ENCODE measurements at regions not wholly inside any gene's neighbourhood (a gene's known extent, or its start where the extent isn't known, plus 50 kb on each side); places are given as distances from the start of the nearest gene placed in this dataset.

DNA sequence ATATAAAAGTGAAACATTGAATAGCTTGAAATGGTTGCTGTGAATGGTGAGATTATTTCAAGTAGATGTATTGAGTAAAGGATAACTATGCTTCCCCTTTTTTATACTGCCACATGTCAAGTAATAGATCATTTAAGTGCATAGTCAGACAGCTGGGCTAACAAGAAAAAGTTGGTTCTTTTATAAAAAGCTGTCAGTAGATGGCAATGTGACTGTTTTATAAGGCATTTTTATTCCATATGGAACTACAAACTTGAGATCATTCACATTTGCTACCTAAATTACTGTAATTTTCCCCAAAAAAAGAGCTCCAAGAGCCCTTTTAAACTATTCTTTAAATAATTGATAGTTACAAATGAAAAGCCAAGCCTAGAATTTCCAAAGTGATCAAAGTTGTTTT lies 831.0 kb downstream of the C4orf33 start:
- DNase-seq (no peak), ATAC-seq (ENCODE audit: low read depth) (no peak)
- Histone ChIP-seq H3K27me3 (replicated peaks in 1 of 4; ENCODE audit: control extremely low read depth in 1 of 4, control insufficient read depth in 3 of 4, insufficient read depth in 4 of 4, low read length in 3 of 4) (no peaks in the 10 kb centered on the region), H3K4me2 (replicated peaks; ENCODE audit: low read depth, low read length, poor library complexity, severe bottlenecking) (no peak overlapping the region), H3K36me3 (replicated peaks in 1 of 2; ENCODE audit: control extremely low read depth in 1 of 2, control insufficient read depth in 1 of 2, extremely low read depth in 1 of 2, insufficient read depth in 2 of 2, low read length in 1 of 2) (no peaks in the 10 kb centered on the region), H3K79me2 (ENCODE audit: control insufficient read depth, insufficient read depth, low read length) (no peaks in the 10 kb centered on the region), H3K9ac (ENCODE audit: low read length) (no peak overlapping the region), H3K4me3 (ENCODE audit: control extremely low read depth in 1 of 5, extremely low read depth in 1 of 5, insufficient read depth in 1 of 5, low read depth in 2 of 5, low read length in 4 of 5) (no peak overlapping the region), H3K27ac (ENCODE audit: low read length in 2 of 2) (no peak overlapping the region), H2AFZ (ENCODE audit: insufficient read depth, low read depth, low read length, poor library complexity, severe bottlenecking) (no peak overlapping the region), H3K4me1 (ENCODE audit: control insufficient read depth in 2 of 2, insufficient read depth in 2 of 2, low read length in 2 of 2) (no peaks in the 10 kb centered on the region), H4K20me1 (ENCODE audit: control insufficient read depth, insufficient read depth, low read length, poor library complexity, severe bottlenecking) (no peaks in the 10 kb centered on the region), H3K9me3 (ENCODE audit: control extremely low read depth in 1 of 3, control insufficient read depth in 2 of 3, insufficient read depth in 1 of 3, low read length in 2 of 3) (no peaks in the 10 kb centered on the region)
- ChIA-PET POLR2A (no interaction called here), CTCF (no interaction called here)
- no peaks in the 10 kb centered on the region for H3K9me3 Mint-ChIP-seq (ENCODE audit: insufficient read depth)
- no peaks in the 10 kb centered on the region for H3K4me1 Mint-ChIP-seq
- no peak for TF ChIP-seq EZH2 (IDR thresholded peaks at IDR 0.05; ENCODE audit: borderline replicate concordance, insufficient read depth, low read depth, low read length, poor library complexity, severe bottlenecking)
- TF ChIP-seq, protein P1, sequence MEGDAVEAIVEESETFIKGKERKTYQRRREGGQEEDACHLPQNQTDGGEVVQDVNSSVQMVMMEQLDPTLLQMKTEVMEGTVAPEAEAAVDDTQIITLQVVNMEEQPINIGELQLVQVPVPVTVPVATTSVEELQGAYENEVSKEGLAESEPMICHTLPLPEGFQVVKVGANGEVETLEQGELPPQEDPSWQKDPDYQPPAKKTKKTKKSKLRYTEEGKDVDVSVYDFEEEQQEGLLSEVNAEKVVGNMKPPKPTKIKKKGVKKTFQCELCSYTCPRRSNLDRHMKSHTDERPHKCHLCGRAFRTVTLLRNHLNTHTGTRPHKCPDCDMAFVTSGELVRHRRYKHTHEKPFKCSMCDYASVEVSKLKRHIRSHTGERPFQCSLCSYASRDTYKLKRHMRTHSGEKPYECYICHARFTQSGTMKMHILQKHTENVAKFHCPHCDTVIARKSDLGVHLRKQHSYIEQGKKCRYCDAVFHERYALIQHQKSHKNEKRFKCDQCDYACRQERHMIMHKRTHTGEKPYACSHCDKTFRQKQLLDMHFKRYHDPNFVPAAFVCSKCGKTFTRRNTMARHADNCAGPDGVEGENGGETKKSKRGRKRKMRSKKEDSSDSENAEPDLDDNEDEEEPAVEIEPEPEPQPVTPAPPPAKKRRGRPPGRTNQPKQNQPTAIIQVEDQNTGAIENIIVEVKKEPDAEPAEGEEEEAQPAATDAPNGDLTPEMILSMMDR (IDR thresholded peaks at IDR 0.05), result no peak
- H3K27ac Mint-ChIP-seq, result no peak overlapping the region
- H3K27me3 Mint-ChIP-seq, result no peaks in the 10 kb centered on the region
- intact Hi-C loops (cut with micrococcal nuclease), result no loop called here
- no peak overlapping the region for H3K4me3 Mint-ChIP-seq

DNA sequence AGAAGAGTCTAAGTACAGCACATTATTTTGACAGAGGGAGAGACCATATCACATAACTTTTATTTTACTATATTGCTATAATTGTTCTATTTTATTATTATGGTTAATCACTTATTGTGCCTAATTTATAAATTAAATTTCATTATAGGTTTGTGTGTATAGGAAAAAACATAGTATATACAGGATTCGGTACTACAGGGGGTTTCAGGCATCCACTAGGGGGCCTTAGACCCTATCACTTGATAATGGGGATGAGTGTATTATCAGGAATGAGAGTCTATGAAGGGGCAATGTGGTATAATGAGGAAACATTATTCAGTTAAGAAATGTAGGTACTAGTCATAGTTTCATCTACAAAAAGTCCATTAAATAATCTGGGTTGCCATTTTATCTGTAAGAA lies 833.1 kb downstream of the C4orf33 start:
- POLR2A ChIA-PET, result no interaction called here
- H3K79me2 ChIP-seq (ENCODE audit: control insufficient read depth, insufficient read depth, low read length), result no peaks in the 10 kb centered on the region
- H3K9me3 ChIP-seq (ENCODE audit: control extremely low read depth in 1 of 3, control insufficient read depth in 2 of 3, insufficient read depth in 1 of 3, low read length in 2 of 3), result no peaks in the 10 kb centered on the region
- no peak overlapping the region for H3K4me3 ChIP-seq (ENCODE audit: control extremely low read depth in 1 of 5, extremely low read depth in 1 of 5, insufficient read depth in 1 of 5, low read depth in 2 of 5, low read length in 4 of 5)
- H2AFZ ChIP-seq (ENCODE audit: insufficient read depth, low read depth, low read length, poor library complexity, severe bottlenecking), result no peak overlapping the region
- intact Hi-C loops (cut with micrococcal nuclease), result no loop called here
- TF ChIP-seq EZH2 (IDR thresholded peaks at IDR 0.05; ENCODE audit: borderline replicate concordance, insufficient read depth, low read depth, low read length, poor library complexity, severe bottlenecking), result no peak
- TF ChIP-seq, protein P1 (IDR thresholded peaks at IDR 0.05), result no peak
- H3K4me2 ChIP-seq (replicated peaks; ENCODE audit: low read depth, low read length, poor library complexity, severe bottlenecking), result no peak overlapping the region
- Mint-ChIP-seq H3K4me1 (no peaks in the 10 kb centered on the region), H3K27me3 (no peaks in the 10 kb centered on the region), H3K4me3 (no peak overlapping the region), H3K9me3 (ENCODE audit: insufficient read depth) (no peaks in the 10 kb centered on the region), H3K27ac (no peak overlapping the region)
- H3K27ac ChIP-seq (ENCODE audit: low read length in 2 of 2), result no peak overlapping the region
- CTCF ChIA-PET, result no interaction called here
- no peaks in the 10 kb centered on the region for H3K36me3 ChIP-seq (replicated peaks in 1 of 2; ENCODE audit: control extremely low read depth in 1 of 2, control insufficient read depth in 1 of 2, extremely low read depth in 1 of 2, insufficient read depth in 2 of 2, low read length in 1 of 2)
- H4K20me1 ChIP-seq (ENCODE audit: control insufficient read depth, insufficient read depth, low read length, poor library complexity, severe bottlenecking), result no peaks in the 10 kb centered on the region
- DNase-seq (no peak), ATAC-seq (ENCODE audit: low read depth) (no peak)
- no peaks in the 10 kb centered on the region for H3K4me1 ChIP-seq (ENCODE audit: control insufficient read depth in 2 of 2, insufficient read depth in 2 of 2, low read length in 2 of 2)
- H3K27me3 ChIP-seq (replicated peaks in 1 of 4; ENCODE audit: control extremely low read depth in 1 of 4, control insufficient read depth in 3 of 4, insufficient read depth in 4 of 4, low read length in 3 of 4), result no peaks in the 10 kb centered on the region
- no peak overlapping the region for H3K9ac ChIP-seq (ENCODE audit: low read length)
- no CpG with 5 or more reads among the region's 1 CpG for WGBS (ENCODE audit: insufficient coverage)

Measured in B cell (primary cell).